GM12865 (cell line): ENCODE measurements at regions not wholly inside any gene's neighbourhood (a gene's known extent, or its start where the extent isn't known, plus 50 kb on each side); places are given as distances from the start of the nearest gene placed in this dataset.
"Not testable (repeated sequence)": the region's sequence is repeated elsewhere in the genome, so short reads cannot be mapped to it uniquely, and the experiment has no call there.

Experiments
- DNase-seq: peaks from one replicate; pipeline ENCODE4 v3.0.0; 2010; ENCODE audit warnings: low read depth
- H3K4me3 ChIP-seq: 2 replicates; pipeline ENCODE4 v1.5.1; 2011; ENCODE audit warnings: mild to moderate bottlenecking, low read depth, low read length, control low read depth
- TF ChIP-seq, protein P1 (sequence below): IDR thresholded peaks from 2 replicates; pipeline ENCODE4 v1.5.1; 2011; ENCODE audit warnings: low read length, control low read depth, low read depth, inconsistent platforms; ENCODE audit not compliant: insufficient read depth; ENCODE audit errors: missing control alignments

DNA sequence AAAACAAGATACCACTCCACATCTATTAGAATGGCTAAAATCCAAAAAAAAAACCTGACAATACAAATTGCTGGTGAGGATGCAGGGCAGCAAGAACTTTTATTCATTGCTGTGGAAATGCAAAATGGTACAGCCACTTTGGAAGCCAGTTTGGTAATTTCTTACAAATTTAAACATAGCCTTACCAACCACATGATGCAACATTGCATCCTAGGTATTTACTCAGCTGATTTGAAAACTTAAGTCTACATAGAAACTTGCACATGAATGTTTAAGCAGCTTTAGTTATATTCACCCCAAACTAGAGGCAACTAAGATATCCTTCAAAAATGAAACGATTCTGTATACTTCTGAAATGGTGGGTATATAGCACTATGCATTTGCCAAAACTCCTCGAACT, 178.8 kb upstream of the PDE4B start:
- DNase-seq = no peak
- TF ChIP-seq, protein P1, sequence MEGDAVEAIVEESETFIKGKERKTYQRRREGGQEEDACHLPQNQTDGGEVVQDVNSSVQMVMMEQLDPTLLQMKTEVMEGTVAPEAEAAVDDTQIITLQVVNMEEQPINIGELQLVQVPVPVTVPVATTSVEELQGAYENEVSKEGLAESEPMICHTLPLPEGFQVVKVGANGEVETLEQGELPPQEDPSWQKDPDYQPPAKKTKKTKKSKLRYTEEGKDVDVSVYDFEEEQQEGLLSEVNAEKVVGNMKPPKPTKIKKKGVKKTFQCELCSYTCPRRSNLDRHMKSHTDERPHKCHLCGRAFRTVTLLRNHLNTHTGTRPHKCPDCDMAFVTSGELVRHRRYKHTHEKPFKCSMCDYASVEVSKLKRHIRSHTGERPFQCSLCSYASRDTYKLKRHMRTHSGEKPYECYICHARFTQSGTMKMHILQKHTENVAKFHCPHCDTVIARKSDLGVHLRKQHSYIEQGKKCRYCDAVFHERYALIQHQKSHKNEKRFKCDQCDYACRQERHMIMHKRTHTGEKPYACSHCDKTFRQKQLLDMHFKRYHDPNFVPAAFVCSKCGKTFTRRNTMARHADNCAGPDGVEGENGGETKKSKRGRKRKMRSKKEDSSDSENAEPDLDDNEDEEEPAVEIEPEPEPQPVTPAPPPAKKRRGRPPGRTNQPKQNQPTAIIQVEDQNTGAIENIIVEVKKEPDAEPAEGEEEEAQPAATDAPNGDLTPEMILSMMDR = no peak
- no peak overlapping the region for H3K4me3 ChIP-seq

DNA sequence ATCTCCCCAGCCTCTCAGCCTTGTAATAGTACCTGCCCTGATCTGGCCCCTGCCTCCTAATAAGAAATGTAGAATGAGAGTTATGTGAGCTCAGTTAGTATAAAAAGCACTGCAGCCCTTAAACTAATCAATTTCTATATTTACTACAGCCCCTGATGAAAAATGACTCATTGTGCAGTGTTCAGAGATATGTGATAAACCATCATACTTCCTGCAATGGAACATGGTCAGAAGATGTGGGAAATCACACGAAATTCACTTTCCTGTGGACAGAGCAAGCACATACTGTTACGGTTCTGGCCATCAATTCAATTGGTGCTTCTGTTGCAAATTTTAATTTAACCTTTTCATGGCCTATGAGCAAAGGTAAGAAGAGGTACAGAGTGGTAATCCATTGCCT, 176.8 kb upstream of the PDE4B start:
- DNase-seq = no peak

DNA sequence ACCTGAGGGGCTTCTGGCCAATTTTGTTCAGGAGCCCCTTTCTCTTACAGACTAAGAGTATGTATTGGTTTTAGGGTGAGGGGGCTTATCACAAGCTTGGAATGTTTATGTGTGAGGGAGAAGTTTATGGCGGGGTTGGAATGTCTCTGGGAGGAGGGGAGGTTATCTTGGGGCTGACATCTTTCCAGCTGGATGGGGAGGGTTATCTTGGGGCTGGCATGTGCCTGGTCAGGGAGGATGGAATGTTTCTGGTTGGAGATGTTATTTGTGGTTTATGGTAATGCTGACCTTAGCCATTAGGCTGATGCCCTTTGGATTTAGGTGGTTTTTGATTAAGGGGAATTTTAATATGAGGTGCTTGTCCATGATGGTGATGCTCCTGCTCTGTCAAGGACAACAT, 171.0 kb upstream of the PDE4B start:
- DNase-seq, H3K4me3 ChIP-seq: not testable (repeated sequence)

More for the DNA sequence above, 176.8 kb upstream of the PDE4B start:
- TF ChIP-seq, protein P1 = no peak
- H3K4me3 ChIP-seq = no peak overlapping the region

DNA sequence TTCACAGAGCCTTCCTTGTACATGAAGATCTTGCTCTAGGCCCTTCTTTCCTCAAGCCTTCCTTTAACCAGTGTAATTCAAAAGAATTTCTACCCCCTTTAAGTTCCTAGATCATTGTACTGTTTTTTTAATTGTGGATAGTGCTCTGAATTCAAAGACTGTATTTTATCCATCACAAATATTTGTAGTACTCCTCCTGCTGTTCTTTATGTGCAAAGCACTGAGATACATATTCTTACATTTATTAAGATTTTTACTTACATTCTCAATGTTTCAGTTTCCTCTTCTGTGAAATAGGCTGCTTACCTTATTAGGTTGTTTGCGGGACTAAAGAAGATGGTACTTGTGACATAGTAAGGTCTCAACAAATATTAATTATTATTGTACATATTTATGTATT, 168.8 kb upstream of the PDE4B start:
- TF ChIP-seq, protein P1 = no peak
- H3K4me3 ChIP-seq = no peak overlapping the region
- DNase-seq = no peak

GRCh38 chr1:65625528-65625927, 167.2 kb upstream of the PDE4B start:
- H3K4me3 ChIP-seq = no peak overlapping the region
- no peak for DNase-seq
- TF ChIP-seq, protein P1 = no peak

DNA sequence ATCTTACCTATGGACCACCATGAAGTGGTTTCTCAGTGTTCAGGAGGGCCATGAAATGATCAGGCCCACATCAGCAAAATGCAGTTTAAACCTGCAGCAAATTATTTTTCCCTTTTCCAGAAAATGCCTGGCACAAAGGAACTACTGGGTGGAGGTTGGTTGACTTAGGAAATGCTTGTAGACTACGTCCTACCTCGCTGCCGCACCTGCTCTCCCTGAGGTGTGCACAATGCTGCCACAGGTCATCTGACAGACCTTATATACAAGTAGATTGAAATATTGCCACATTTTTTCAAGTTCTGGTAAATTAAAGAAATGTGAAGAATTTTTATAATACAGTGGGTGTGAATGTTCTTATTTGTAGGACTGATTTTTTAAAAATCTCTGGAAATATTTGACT, 166.7 kb upstream of the PDE4B start:
- no peak overlapping the region for H3K4me3 ChIP-seq
- no peak for DNase-seq
- TF ChIP-seq, protein P1 = no peak

DNA sequence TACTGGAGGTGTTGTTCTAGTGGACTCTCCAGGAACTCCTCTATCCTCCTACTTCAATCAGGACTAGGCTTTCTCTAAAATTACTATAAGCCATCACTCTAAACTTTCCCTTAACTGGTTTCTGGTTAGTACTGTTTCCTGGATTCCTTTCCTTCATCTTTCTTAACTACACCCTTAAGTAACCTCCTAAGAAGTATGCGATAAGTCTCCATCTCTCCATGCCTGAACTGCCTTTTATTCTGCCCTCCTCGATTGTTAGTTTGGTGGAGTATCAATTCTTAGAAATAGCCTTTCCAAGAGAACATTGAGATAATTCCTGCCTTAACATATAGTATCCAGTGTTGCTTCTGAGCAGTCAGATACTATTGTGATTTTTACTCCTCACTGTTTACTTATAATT, 162.9 kb upstream of the PDE4B start:
- DNase-seq = no peak
- TF ChIP-seq, protein P1 = no peak
- H3K4me3 ChIP-seq = no peak overlapping the region
